Stomach (tissue), 8 donors: ENCODE measurements at regions not wholly inside any gene's neighbourhood (a gene's known extent, or its start where the extent isn't known, plus 50 kb on each side); places are given as distances from the start of the nearest gene placed in this dataset.

Source experiments
- DNase-seq, 2 donors: peaks; one replicate each; pipeline versions ENCODE4 v3.0.0 to v3.0.0-alpha.2; 2013 to 2019
- H3K27ac ChIP-seq, 5 donors: fragments of 200-600 bp in 4 of 5; sonication (generic) in 4 of 5; one replicate each; pipeline ENCODE4 v1.5.1; 2013 to 2019; ENCODE audit warnings: mild to moderate bottlenecking in 1 of 5, moderate library complexity in 1 of 5
- H3K27me3 ChIP-seq, 3 donors: fragments of 200-600 bp; sonication (generic); one replicate each; pipeline ENCODE4 v1.5.1; 2017 to 2019; ENCODE audit warnings: mixed run types in 1 of 3
- H3K36me3 ChIP-seq, 4 donors: fragments of 200-600 bp; sonication (generic); 1 replicate in 3 of 4; 2 replicates in 1 of 4; pipeline ENCODE4 v1.5.1; 2016 to 2019
- H3K4me1 ChIP-seq, 4 donors: fragments of 200-600 bp; sonication (generic); one replicate each; pipeline ENCODE4 v1.5.1; 2016 to 2019
- H3K4me3 ChIP-seq, 4 donors: fragments of 200-600 bp; sonication (generic) in 3 of 4; one replicate each; pipeline ENCODE4 v1.5.1; 2016 to 2019; ENCODE audit warnings: mild to moderate bottlenecking in 1 of 4
- H3K9me3 ChIP-seq, 4 donors: fragments of 200-600 bp; sonication (generic); one replicate each; pipeline ENCODE4 v1.5.1; 2016 to 2019
- CTCF ChIP-seq, 7 experiments: fragments of 450-650 bp in 4 of 7; fragments of 200-600 bp in 3 of 7; sonication (generic) in 3 of 7; IDR thresholded peaks; one replicate each; pipeline ENCODE4 v1.5.1; 2016 to 2019; ENCODE audit warnings: antibody characterized with exemption in 7 of 7, control low read depth in 2 of 7, mild to moderate bottlenecking in 1 of 7
- EP300 ChIP-seq: sonication (generic); formaldehyde crosslinking; IDR thresholded peaks from one replicate; pipeline ENCODE4 v1.6.1; 2017; ENCODE audit warnings: antibody characterized with exemption
- POLR2A ChIP-seq, 4 donors: fragments of 450-650 bp; IDR thresholded peaks; one replicate each; pipeline ENCODE4 v1.6.1; 2016; ENCODE audit warnings: antibody characterized with exemption in 4 of 4, control low read depth in 2 of 4, mild to moderate bottlenecking in 1 of 4, moderate library complexity in 1 of 4
- POLR2AphosphoS5 ChIP-seq, 3 donors: sonication (generic); formaldehyde crosslinking; IDR thresholded peaks; one replicate each; pipeline ENCODE4 v1.6.1; 2016; ENCODE audit warnings: antibody characterized with exemption in 3 of 3
- WGBS, 5 donors: extraction: QIAGEN DNeasy Blood & Tissue Kit in 3 of 5; methylation state at CpG; one replicate each; pipeline versions ENCODE4 v1.1.5 to v1.1.7; 2013 to 2018; 5-methylcytosine and 5-hydroxymethylcytosine counted together
- intact Hi-C: fragments of 100-400 bp; cut with DNase I; formaldehyde crosslinking; loops from one replicate; pipeline ENCODE4 v1.15.1; 2023; ENCODE audit warnings: low total_unique reads
- donor health status: healthy with polysubstance abuse.
- donor health status: Bipolar disorder and iron deficiency.
- donor health status: healthy.

DNA sequence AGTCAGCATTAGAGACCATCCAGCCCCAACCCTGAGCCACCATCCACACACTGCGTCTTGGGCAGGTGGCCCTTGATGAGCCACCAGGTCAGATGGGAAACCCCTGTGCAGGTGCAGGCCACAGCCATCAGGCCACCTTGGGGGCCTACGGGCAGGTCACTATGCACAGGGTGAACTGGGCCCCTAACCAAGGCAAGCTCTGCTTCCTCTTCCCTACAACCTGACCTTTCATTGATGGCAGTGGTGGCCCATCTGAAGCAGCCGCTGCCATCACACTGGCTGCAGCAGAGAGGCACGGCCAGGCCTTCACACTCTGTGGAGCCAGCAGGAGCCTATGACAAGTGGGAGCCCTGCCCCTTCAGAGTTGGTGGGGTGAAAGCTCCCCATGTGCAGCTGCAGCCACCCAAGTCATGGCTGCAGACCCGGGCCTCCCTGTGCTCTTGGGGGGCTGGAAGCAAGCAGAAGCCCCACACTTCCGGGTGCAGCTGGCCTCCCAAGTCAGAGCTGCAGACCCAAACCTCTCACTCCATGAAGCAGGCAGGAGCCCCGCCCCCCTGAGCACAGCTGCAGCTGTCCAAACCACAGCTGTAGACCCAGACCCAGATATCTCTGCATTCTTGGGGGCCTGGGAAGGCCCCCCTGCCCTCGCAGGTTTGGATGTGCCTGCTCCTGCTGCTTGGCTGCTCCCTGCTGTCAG lies 681.5 kb downstream of the MATN1 start:
- H3K27ac ChIP-seq, result no peak overlapping the region
- H3K4me3 ChIP-seq, result no peak overlapping the region
- H3K9me3 ChIP-seq, result peaks cover 0 to 16% (median 8%) of the 10 kb centered on the region in 4 donors
- WGBS, 5 donors, result 79 to 97% (median 85%) methylated on average over 4 to 8 of the region's 8 CpGs
- intact Hi-C loops, result no loop called here
- no peak for TF ChIP-seq POLR2AphosphoS5 (IDR thresholded peaks at IDR 0.05)
- no peak for TF ChIP-seq POLR2A (IDR thresholded peaks at IDR 0.05)
- TF ChIP-seq EP300, result no peak
- no peak for TF ChIP-seq CTCF (IDR thresholded peaks at IDR 0.05)
- no peak for DNase-seq
- no peaks in the 10 kb centered on the region for H3K36me3 ChIP-seq
- H3K4me1 ChIP-seq, result no peaks in the 10 kb centered on the region
- H3K27me3 ChIP-seq, result peaks cover 0 to 16% (median 0%) of the 10 kb centered on the region in 3 donors

DNA sequence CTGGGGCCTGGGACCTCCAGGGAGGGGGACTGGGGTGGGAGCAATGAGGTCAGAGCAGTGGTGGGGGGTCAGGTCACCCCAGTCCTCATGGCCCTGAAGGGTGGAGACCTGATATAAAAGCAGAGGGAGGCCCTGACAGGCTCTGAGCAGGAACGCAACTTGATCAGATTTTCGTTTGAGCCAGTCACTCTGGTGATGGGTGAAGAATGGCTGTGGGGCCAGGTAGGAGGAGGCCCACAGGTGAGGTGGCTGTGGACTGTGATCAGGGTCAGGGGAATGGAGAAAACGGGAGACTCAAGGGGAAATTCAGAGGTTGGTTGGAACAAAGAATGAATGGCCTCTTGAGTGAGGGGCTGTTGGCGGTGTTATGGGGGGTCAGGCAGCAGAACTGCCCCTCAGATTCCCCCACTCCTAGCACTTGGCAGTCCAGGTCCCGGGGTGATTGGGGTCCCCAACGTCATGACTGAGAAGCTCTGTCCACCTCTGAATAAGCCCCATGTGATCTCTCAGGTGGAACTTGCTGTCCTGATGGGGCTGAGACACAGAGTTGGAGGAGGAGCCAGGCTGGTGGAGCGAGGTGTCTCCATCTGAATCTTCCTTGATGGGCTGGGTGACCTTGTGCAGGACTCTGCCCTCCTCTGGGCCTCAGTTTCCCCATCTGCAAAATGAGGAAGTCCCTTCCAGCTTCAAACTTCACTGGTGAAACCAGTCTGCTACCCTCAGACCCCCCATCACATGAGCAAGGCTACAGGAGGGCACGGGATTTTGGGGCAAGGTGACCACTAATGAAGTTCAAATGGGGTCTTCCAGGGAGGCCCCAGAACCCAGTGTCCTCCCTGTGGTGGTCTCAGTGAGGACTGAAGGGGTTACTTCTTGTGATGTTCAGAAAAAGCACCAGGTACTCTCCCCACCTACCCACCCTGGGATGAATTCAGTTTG lies 683.0 kb downstream of the MATN1 start:
- intact Hi-C loops, result no loop called here
- Histone ChIP-seq H3K4me1 (no peaks in the 10 kb centered on the region), H3K27me3 (peaks cover 0 to 10% (median 0%) of the 10 kb centered on the region in 3 donors), H3K27ac (no peak overlapping the region), H3K9me3 (peaks cover 0 to 16% (median 8%) of the 10 kb centered on the region in 4 donors), H3K36me3 (no peaks in the 10 kb centered on the region), H3K4me3 (no peak overlapping the region)
- no peak for DNase-seq
- TF ChIP-seq CTCF (IDR thresholded peaks at IDR 0.05) (no peak), POLR2A (IDR thresholded peaks at IDR 0.05) (no peak), EP300 (no peak), POLR2AphosphoS5 (IDR thresholded peaks at IDR 0.05) (no peak)
- WGBS, 5 donors, result 79 to 89% (median 83%) methylated on average over 8 of the region's 8 CpGs

DNA sequence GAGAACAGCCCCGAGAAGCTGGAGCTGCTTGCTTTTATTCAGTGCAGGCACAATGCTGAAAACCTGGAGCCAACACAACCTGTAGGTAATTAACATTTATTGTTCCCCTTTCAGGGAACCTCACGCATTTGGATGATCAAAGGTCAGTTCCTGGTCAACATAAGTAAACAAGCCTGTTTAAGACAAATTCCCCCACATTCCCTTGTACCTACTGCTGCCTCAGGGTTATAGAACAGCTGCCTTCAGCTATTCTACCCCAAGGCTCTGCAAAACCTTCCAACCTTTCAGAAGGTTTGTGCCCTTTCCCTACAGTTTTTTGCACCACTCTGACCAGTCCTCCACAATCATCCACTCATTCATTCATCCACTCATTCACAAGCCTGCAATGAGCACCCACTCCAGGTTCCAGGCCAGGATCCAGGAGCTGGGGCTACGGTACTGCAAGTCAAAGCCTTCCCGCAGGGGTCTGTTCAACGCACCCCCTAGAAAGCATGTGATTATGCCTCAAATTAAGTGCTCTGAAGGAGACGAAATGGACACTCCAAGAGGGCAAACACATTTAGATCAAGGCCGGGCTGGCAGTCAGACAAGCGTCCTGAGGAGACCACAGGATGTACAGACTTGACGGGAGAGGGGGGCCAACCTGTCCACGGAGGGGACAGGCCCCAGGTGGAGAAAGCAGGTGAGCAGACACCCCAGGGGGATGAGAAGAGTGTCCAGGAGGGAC lies 683.9 kb downstream of the MATN1 start:
- Histone ChIP-seq H3K9me3 (peaks cover 0 to 16% (median 8%) of the 10 kb centered on the region in 4 donors), H3K4me1 (no peaks in the 10 kb centered on the region), H3K27ac (no peak overlapping the region), H3K27me3 (peaks cover 0 to 15% (median 0%) of the 10 kb centered on the region in 3 donors), H3K4me3 (no peak overlapping the region), H3K36me3 (no peaks in the 10 kb centered on the region)
- WGBS, 5 donors, result 78 to 80% (median 79%) methylated on average over 10 of the region's 10 CpGs
- TF ChIP-seq CTCF (IDR thresholded peaks at IDR 0.05) (no peak), POLR2AphosphoS5 (IDR thresholded peaks at IDR 0.05) (no peak), EP300 (no peak), POLR2A (IDR thresholded peaks at IDR 0.05) (no peak)
- intact Hi-C loops, result no loop called here
- no peak for DNase-seq
